Erythroblast (primary cell): ENCODE measurements at regions not wholly inside any gene's neighbourhood (a gene's known extent, or its start where the extent isn't known, plus 50 kb on each side); places are given as distances from the start of the nearest gene placed in this dataset.

Experiments
- GATA1 ChIP-seq: IDR thresholded peaks from 2 replicates; pipeline ENCODE4 v1.6.1; 2011; ENCODE audit warnings: low read depth, mild to moderate bottlenecking, control low read depth, low read length, moderate library complexity
- POLR2A ChIP-seq: IDR thresholded peaks from 2 replicates; pipeline ENCODE4 v1.6.1; 2011; ENCODE audit warnings: mild to moderate bottlenecking, low read length

DNA sequence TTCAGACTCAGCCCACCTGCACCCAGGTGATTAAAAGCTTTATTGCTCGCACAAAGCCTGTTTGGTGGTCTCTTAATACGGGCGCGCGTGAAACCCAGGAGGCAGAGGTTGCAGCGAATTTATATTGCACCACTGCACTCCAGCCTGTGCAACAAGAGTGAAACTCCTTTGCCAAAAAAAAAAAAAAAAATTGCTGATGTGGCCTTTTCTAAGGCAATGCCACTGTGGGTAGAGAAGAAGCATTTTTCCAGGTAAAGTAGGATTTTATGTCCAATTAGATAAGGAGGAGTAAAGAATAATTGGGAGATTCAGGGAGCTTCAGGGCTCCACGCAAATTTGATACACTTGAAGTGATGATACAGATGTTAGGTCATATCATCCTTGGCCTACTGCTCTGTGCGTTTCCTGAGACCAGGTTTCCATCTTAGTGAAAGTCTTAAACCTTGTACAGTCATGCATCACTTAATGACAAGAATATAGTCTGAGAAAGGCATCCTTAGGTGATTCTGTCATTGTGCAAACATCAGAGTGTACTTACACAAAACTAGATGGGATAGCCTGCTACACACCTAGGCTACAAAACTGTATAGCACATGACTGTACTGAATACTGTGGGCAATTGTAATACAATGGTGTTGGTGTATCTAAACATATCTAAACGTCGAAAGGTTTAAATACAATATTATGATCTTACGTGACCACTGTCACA, 150.9 kb downstream of the SPRY2 start:
- TF ChIP-seq POLR2A: no peak
- no peak for TF ChIP-seq GATA1
